HFF-Myc (cell line): ENCODE measurements at regions not wholly inside any gene's neighbourhood (a gene's known extent, or its start where the extent isn't known, plus 50 kb on each side); places are given as distances from the start of the nearest gene placed in this dataset.

ENCODE experiments used
- DNase-seq: peaks from one replicate; pipeline ENCODE4 v3.0.0-alpha.2; 2011; ENCODE audit warnings: low read depth; ENCODE audit errors: extremely low read depth
- H3K4me3 ChIP-seq: replicated peaks from 2 replicates; pipeline ENCODE4 v1.5.1; 2011; ENCODE audit warnings: low read depth, mild to moderate bottlenecking, control low read depth, low read length
- CTCF ChIP-seq: IDR thresholded peaks from 2 replicates; pipeline ENCODE4 v1.5.1; 2012; ENCODE audit warnings: mild to moderate bottlenecking, low read depth, low read length, control low read depth; ENCODE audit errors: missing control alignments

- TF ChIP-seq CTCF = no peak
- no peak for DNase-seq
- no peak overlapping the region for H3K4me3 ChIP-seq
Measured at GRCh38 chr20:39152126-39152525, 190.0 kb downstream of the DHX35 start.

- TF ChIP-seq CTCF = no peak
- no peak overlapping the region for H3K4me3 ChIP-seq
- DNase-seq = no peak
Measured at GRCh38 chr20:39150501-39150900, 188.4 kb downstream of the DHX35 start.

- TF ChIP-seq CTCF = no peak
- no peak overlapping the region for H3K4me3 ChIP-seq
- no peak for DNase-seq
Measured at GRCh38 chr20:39146394-39146793, 184.2 kb downstream of the DHX35 start.

- TF ChIP-seq CTCF = no peak
- DNase-seq = no peak
- no peak overlapping the region for H3K4me3 ChIP-seq
Measured at GRCh38 chr20:39145921-39146320, 183.8 kb downstream of the DHX35 start.

GRCh38 chr20:39144757-39145156, 182.6 kb downstream of the DHX35 start:
- DNase-seq = no peak
- TF ChIP-seq CTCF = no peak
- no peak overlapping the region for H3K4me3 ChIP-seq

GRCh38 chr20:39142407-39143096, 180.4 kb downstream of the DHX35 start:
- DNase-seq = no peak
- H3K4me3 ChIP-seq = no peak overlapping the region
- TF ChIP-seq CTCF = no peak

GRCh38 chr20:39137299-39137698, 175.2 kb downstream of the DHX35 start:
- no peak overlapping the region for H3K4me3 ChIP-seq
- DNase-seq = no peak
- no peak for TF ChIP-seq CTCF
